ENCODE measurements at regions not wholly inside any gene's neighbourhood (a gene's known extent, or its start where the extent isn't known, plus 50 kb on each side); places are given as distances from the start of the nearest gene placed in this dataset.

DNA sequence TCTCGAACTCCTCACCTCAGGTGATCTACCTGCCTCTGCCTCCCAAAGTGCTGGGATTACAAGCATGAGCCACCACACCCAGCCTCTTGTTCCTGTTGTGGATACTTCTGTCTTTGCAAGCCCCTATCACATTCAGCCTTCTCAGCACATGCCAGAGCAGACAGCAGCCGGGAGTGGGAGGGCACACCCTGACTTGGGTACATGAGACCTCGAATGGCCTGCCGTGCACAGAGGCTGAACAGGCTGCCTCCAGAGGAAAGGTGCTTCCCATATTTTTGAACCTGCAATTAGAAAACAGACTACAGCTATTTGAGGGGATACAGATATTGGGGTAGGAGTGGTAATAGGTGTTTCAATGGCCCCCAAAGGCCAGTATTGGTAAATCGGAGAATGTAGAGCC is 307.3 kb upstream of the DIO3 start:
- no peak for DNase-seq
- H3K4me1 ChIP-seq (ENCODE audit: low read length) = no peaks in the 10 kb centered on the region
- H3K27me3 ChIP-seq (replicated peaks; ENCODE audit: insufficient read depth, low read length) = peaks cover 8% of the 10 kb centered on the region; the same call in 1 of the 2 replicates

DNA sequence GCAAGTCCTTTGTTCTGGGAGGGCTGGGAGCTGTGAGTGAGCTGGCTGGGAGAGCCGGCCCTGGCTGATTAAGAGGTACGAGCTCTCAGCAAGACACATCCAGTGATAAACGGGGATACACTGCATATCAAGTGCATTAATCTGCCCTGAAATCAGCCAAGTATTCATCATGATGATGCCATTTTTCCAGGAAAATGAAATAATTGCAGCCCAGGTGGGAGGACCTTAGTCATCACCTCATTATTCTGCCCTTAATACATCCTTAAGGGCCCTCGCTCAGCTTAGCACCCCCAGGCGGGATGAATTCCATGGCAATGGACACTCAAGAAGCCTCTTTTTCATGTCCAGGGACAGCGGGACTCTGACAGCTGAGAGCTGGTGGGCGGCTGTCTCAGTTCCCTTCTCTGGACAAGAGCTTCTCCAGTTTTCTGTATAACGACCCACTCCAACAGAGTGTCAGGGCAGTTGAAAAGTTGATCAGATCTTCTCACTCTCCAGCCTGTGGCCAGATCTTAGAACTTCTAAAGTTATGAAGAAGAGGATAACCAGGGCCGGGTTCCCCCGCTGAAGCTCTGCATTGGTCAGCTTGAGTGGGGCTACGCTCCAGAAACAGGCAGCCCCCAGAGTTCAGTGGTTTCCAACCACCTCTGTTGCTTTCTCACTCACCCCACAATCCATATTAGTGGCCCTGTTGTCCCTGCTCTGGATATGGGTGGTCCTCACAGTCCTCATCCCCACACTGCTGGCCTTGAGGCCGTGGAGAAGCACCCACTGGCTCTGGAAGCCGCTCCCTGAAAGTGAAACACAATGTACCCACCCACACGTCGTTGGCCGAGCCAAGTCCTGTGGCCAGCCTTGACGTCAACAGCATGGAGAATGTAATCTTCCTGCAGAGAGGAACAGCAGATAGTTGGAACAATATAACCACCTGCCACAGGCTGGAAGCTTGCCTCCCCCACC is 306.2 kb upstream of the DIO3 start:
- H3K9me3 ChIP-seq (replicated peaks; ENCODE audit: insufficient read depth, low read length) = no peaks in the 10 kb centered on the region
- no peaks in the 10 kb centered on the region for H3F3A ChIP-seq (ENCODE audit: insufficient read depth, low read length)
- no peaks in the 10 kb centered on the region for H3K4me1 ChIP-seq (ENCODE audit: low read length)
- H3K79me2 ChIP-seq (ENCODE audit: low read length) = no peaks in the 10 kb centered on the region
- no peak overlapping the region for H3K4me3 ChIP-seq (ENCODE audit: low read length)
- no peaks in the 10 kb centered on the region for H3K36me3 ChIP-seq (replicated peaks; ENCODE audit: insufficient read depth, low read length)
- no peak for TF ChIP-seq EZH2phosphoT487 (IDR thresholded peaks at IDR 0.05; ENCODE audit: low read length)
- TF ChIP-seq, protein P1, sequence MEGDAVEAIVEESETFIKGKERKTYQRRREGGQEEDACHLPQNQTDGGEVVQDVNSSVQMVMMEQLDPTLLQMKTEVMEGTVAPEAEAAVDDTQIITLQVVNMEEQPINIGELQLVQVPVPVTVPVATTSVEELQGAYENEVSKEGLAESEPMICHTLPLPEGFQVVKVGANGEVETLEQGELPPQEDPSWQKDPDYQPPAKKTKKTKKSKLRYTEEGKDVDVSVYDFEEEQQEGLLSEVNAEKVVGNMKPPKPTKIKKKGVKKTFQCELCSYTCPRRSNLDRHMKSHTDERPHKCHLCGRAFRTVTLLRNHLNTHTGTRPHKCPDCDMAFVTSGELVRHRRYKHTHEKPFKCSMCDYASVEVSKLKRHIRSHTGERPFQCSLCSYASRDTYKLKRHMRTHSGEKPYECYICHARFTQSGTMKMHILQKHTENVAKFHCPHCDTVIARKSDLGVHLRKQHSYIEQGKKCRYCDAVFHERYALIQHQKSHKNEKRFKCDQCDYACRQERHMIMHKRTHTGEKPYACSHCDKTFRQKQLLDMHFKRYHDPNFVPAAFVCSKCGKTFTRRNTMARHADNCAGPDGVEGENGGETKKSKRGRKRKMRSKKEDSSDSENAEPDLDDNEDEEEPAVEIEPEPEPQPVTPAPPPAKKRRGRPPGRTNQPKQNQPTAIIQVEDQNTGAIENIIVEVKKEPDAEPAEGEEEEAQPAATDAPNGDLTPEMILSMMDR (IDR thresholded peaks at IDR 0.05; ENCODE audit: low read length) = no peak
- H3K27ac ChIP-seq (ENCODE audit: low read length) = no peak overlapping the region
- no peaks in the 10 kb centered on the region for H3K9me2 ChIP-seq (replicated peaks; ENCODE audit: insufficient read depth, low read length)
- no peak overlapping the region for H2AFZ ChIP-seq (ENCODE audit: low read length)
- DNase-seq = no peak
- no peak overlapping the region for H3K9ac ChIP-seq (ENCODE audit: low read length)
- no peaks in the 10 kb centered on the region for H4K20me1 ChIP-seq (ENCODE audit: insufficient read depth, low read length)
- peaks cover 10% of the 10 kb centered on the region; the same call in 1 of the 2 replicates for H3K27me3 ChIP-seq (replicated peaks; ENCODE audit: insufficient read depth, low read length)
- no peak overlapping the region for H3K4me2 ChIP-seq (ENCODE audit: low read depth, low read length)

More for the DNA sequence above, 307.3 kb upstream of the DIO3 start:
- Histone ChIP-seq H3K4me3 (ENCODE audit: low read length) (no peak overlapping the region), H3K9ac (ENCODE audit: low read length) (no peak overlapping the region), H3K9me3 (replicated peaks; ENCODE audit: insufficient read depth, low read length) (no peaks in the 10 kb centered on the region), H3K79me2 (ENCODE audit: low read length) (no peaks in the 10 kb centered on the region), H3F3A (ENCODE audit: insufficient read depth, low read length) (no peaks in the 10 kb centered on the region), H3K36me3 (replicated peaks; ENCODE audit: insufficient read depth, low read length) (no peaks in the 10 kb centered on the region), H2AFZ (ENCODE audit: low read length) (no peak overlapping the region), H3K27ac (ENCODE audit: low read length) (no peak overlapping the region), H3K9me2 (replicated peaks; ENCODE audit: insufficient read depth, low read length) (no peaks in the 10 kb centered on the region), H4K20me1 (ENCODE audit: insufficient read depth, low read length) (no peaks in the 10 kb centered on the region), H3K4me2 (ENCODE audit: low read depth, low read length) (no peak overlapping the region)
- no peak for TF ChIP-seq EZH2 (optimal IDR thresholded peaks at IDR 0.05; ENCODE audit: low read depth, low read length)
- TF ChIP-seq, protein P1 (IDR thresholded peaks at IDR 0.05; ENCODE audit: low read length) = no peak
- TF ChIP-seq EZH2phosphoT487 (IDR thresholded peaks at IDR 0.05; ENCODE audit: low read length) = no peak

DNA sequence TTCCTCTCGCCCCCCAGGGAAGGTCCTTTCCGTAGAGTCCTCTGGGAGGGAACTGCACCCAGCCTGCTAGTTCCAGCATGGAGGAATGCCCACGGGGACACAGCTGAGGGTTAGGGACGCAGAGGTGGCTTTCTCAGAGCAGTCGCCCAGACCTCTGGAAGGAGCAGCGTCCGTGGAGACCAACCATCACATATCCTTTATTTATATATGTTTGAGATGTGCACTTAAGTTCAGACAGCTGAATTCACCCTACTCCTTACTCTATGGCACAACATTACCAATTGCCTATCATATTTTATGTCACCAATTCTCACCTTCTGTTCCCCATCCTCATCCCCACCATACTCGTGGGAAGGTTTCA is 305.6 kb upstream of the DIO3 start:
- Histone ChIP-seq H3K27me3 (replicated peaks; ENCODE audit: insufficient read depth, low read length) (peaks cover 11% of the 10 kb centered on the region; the same call in 1 of the 2 replicates), H3K79me2 (ENCODE audit: low read length) (no peaks in the 10 kb centered on the region), H3K27ac (ENCODE audit: low read length) (no peak overlapping the region), H3K36me3 (replicated peaks; ENCODE audit: insufficient read depth, low read length) (no peaks in the 10 kb centered on the region), H3K9ac (ENCODE audit: low read length) (no peak overlapping the region), H2AFZ (ENCODE audit: low read length) (no peak overlapping the region), H3K4me1 (ENCODE audit: low read length) (no peaks in the 10 kb centered on the region), H3K4me3 (ENCODE audit: low read length) (no peak overlapping the region), H4K20me1 (ENCODE audit: insufficient read depth, low read length) (no peaks in the 10 kb centered on the region), H3K4me2 (ENCODE audit: low read depth, low read length) (no peak overlapping the region), H3K9me3 (replicated peaks; ENCODE audit: insufficient read depth, low read length) (no peaks in the 10 kb centered on the region), H3F3A (ENCODE audit: insufficient read depth, low read length) (no peaks in the 10 kb centered on the region), H3K9me2 (replicated peaks; ENCODE audit: insufficient read depth, low read length) (no peaks in the 10 kb centered on the region)
- no peak for DNase-seq
- no peak for TF ChIP-seq EZH2phosphoT487 (IDR thresholded peaks at IDR 0.05; ENCODE audit: low read length)
- TF ChIP-seq, protein P1 (IDR thresholded peaks at IDR 0.05; ENCODE audit: low read length) = no peak
- TF ChIP-seq EZH2 (optimal IDR thresholded peaks at IDR 0.05; ENCODE audit: low read depth, low read length) = no peak

Data from MM.1S (cell line).